CD4-positive, alpha-beta T cell (primary cell): ENCODE measurements at regions not wholly inside any gene's neighbourhood (a gene's known extent, or its start where the extent isn't known, plus 50 kb on each side); places are given as distances from the start of the nearest gene placed in this dataset.

Source experiments
- ATAC-seq: fragments of 200-7000 bp; cut with Tn5 transposase; one replicate; pipeline ENCODE4 v1.10.0; 2022; ENCODE audit warnings: mild to moderate bottlenecking; ENCODE audit not compliant: poor library complexity
- CTCF ChIA-PET: fragments of 350-600 bp; sonication (Branson Sonifier 250); formaldehyde crosslinking; loops from one replicate; lab custom pipeline; 2021; ENCODE audit warnings: antibody characterized with exemption, inconsistent platforms; lab: Charles Lee
- POLR2A ChIA-PET: fragments of 350-600 bp; sonication (Branson Sonifier 250); formaldehyde crosslinking; loops from one replicate; lab custom pipeline; 2021; ENCODE audit warnings: antibody characterized with exemption, inconsistent platforms; lab: Charles Lee
- DNase-seq, 14 experiments: peaks; one replicate each; pipeline ENCODE4 v3.0.0-alpha.2; 2013 to 2020; ENCODE audit warnings: mixed read lengths in 2 of 14
- H3K27ac ChIP-seq, 2 donors: one replicate each; pipeline versions ENCODE4 v1.5.1 to v1.7.0; 2013; ENCODE audit warnings: low read length in 2 of 2, low read depth in 1 of 2, mild to moderate bottlenecking in 1 of 2
- H3K27me3 ChIP-seq, 2 experiments: 1 replicate in 1 of 2; 2 replicates in 1 of 2; pipeline versions ENCODE4 v1.6.1 to v1.7.0; 2013; ENCODE audit warnings: low read length in 2 of 2, control low read depth in 1 of 2, mild to moderate bottlenecking in 1 of 2, moderate library complexity in 1 of 2; ENCODE audit not compliant: insufficient read depth in 2 of 2, control insufficient read depth in 1 of 2
- H3K36me3 ChIP-seq: one replicate; pipeline ENCODE4 v1.6.1; 2013; ENCODE audit warnings: low read length, control low read depth; ENCODE audit not compliant: insufficient read depth
- H3K4me1 ChIP-seq: one replicate; pipeline ENCODE4 v1.6.1; 2013; ENCODE audit warnings: low read length, control low read depth; ENCODE audit not compliant: insufficient read depth
- H3K4me3 ChIP-seq: one replicate; pipeline ENCODE4 v1.5.1; 2013; ENCODE audit warnings: mild to moderate bottlenecking, low read length, moderate library complexity
- H3K9me3 ChIP-seq, 2 experiments: 1 replicate in 1 of 2; 2 replicates in 1 of 2; pipeline versions ENCODE4 v1.6.1 to v1.7.0; 2013; ENCODE audit warnings: low read length in 2 of 2, mild to moderate bottlenecking in 2 of 2, control low read depth in 1 of 2, moderate library complexity in 1 of 2; ENCODE audit not compliant: control insufficient read depth in 1 of 2, insufficient read depth in 1 of 2
- H3K27ac Mint-ChIP-seq: one replicate; pipeline ENCODE4 v1.8.0; 2020; ENCODE audit warnings: mixed read lengths
- H3K27me3 Mint-ChIP-seq: one replicate; pipeline ENCODE4 v1.8.0; 2021; ENCODE audit warnings: mixed read lengths
- H3K36me3 Mint-ChIP-seq: one replicate; pipeline ENCODE4 v1.8.0; 2021; ENCODE audit warnings: low read depth, mixed read lengths
- H3K4me1 Mint-ChIP-seq: one replicate; pipeline ENCODE4 v1.8.0; 2021; ENCODE audit warnings: low read depth, mixed read lengths
- H3K4me3 Mint-ChIP-seq: one replicate; pipeline ENCODE4 v1.8.0; 2020; ENCODE audit warnings: mild to moderate bottlenecking, mixed read lengths
- H3K9me3 Mint-ChIP-seq: one replicate; pipeline ENCODE4 v1.8.0; 2020; ENCODE audit warnings: mixed read lengths
- intact Hi-C, 2 experiments: fragments of 100-400 bp; cut with DNase I in 1 of 2; cut with micrococcal nuclease in 1 of 2; formaldehyde crosslinking; loops; one replicate each; pipeline versions ENCODE4 v1.15.1 to v1.9.0; 2023 to 2025; cut with DNase I, micrococcal nuclease
- TF ChIP-seq, protein P1 (sequence below): fragments of 200-600 bp; IDR thresholded peaks from one replicate; pipeline ENCODE4 v1.8.0; 2022; ENCODE audit warnings: antibody characterized with exemption, mild to moderate bottlenecking

DNA sequence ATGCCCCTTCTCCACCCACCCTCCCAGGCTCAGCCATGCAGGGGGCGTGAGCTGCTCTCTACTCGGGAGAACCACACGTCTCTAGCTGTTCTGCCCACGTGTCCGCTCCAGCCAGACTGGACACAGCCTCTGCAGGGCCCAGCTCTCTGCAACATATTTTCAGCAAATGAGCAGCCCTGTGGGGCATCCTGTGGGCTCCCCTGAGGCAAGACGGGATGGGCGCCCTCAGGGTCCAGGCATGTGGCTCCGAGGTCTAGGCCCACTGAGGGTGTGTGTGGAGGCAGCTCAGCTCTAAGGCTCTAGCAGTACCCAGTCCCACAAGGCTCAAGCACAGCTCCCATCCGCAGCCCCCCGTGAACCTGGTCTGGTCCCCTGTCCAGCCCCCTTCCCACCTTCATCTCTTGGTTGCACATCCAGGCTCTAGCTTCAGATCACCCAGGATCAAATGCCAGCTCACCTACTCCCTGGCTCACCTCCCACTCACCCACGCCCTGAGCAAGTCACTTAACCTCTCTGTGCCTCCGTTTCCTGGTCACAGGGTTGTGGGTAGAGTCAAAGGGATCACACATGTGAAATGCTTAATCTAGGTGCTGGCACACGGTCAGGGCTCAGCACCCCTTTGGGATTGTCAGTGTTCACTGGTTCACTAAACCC is 57.8 kb upstream of the TCF20 start:
- Mint-ChIP-seq H3K4me3 (peak overlapping the region; percentile 48), H3K27ac (peak overlapping the region; percentile 37), H3K36me3 (no peaks in the 10 kb centered on the region), H3K4me1 (peaks cover 75% of the 10 kb centered on the region), H3K27me3 (no peaks in the 10 kb centered on the region), H3K9me3 (no peaks in the 10 kb centered on the region)
- H3K4me3 ChIP-seq = no peak overlapping the region
- no peaks in the 10 kb centered on the region for H3K36me3 ChIP-seq
- DNase-seq = peak in 1 of 14 experiments; percentile 29
- peak; percentile 42 for ATAC-seq
- ChIA-PET CTCF (interaction anchor here (0.9 kb wide), 1 partner anchor 23 kb away, joined by 3 read pairs; no protein-coding TSS in a partner anchor), POLR2A (interaction anchor here (1.0 to 1.2 kb wide), 3 partner anchors 13 to 23 kb away, joined by 3 to 4 read pairs (median 4); no protein-coding TSS in a partner anchor)
- peaks cover 48% of the 10 kb centered on the region for H3K4me1 ChIP-seq
- intact Hi-C loops = no loop called here
- H3K27ac ChIP-seq = no peak overlapping the region
- no peaks in the 10 kb centered on the region for H3K27me3 ChIP-seq
- TF ChIP-seq, protein P1, sequence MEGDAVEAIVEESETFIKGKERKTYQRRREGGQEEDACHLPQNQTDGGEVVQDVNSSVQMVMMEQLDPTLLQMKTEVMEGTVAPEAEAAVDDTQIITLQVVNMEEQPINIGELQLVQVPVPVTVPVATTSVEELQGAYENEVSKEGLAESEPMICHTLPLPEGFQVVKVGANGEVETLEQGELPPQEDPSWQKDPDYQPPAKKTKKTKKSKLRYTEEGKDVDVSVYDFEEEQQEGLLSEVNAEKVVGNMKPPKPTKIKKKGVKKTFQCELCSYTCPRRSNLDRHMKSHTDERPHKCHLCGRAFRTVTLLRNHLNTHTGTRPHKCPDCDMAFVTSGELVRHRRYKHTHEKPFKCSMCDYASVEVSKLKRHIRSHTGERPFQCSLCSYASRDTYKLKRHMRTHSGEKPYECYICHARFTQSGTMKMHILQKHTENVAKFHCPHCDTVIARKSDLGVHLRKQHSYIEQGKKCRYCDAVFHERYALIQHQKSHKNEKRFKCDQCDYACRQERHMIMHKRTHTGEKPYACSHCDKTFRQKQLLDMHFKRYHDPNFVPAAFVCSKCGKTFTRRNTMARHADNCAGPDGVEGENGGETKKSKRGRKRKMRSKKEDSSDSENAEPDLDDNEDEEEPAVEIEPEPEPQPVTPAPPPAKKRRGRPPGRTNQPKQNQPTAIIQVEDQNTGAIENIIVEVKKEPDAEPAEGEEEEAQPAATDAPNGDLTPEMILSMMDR = no peak
- H3K9me3 ChIP-seq = no peaks in the 10 kb centered on the region

DNA sequence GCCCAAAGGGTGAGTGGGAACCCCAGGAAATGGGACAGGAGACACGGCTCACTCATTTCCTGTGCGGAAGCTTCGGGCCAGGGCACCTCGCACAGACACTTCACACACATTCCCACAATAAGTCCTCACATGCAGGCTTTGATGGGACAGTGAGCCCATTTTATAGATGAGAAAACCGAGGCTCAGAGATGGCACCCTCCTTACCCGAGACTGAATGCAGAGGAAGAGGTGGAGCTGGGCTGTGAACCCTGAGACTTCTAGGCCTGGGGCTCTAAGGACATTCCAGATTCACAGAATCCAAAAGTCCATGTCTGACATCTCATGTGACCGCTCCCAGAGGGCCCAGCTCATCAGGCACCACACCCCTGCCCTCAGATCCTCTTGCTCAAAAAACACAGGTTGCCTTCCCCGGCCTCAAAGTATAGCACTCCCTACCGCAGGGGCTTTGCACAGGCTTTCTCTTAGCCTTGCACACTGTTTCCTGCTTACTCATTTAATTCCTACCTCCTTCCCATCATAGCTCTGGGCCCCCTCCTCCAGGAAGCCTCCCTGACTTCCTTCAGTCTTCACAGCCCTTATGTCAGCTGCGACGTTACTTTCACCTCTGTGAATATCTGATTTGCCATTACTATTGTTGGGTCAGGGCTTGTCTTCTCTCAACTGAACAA is 57.1 kb upstream of the TCF20 start:
- Histone ChIP-seq H3K27me3 (no peaks in the 10 kb centered on the region), H3K27ac (no peak overlapping the region), H3K36me3 (no peaks in the 10 kb centered on the region), H3K4me1 (peaks cover 48% of the 10 kb centered on the region), H3K9me3 (no peaks in the 10 kb centered on the region), H3K4me3 (no peak overlapping the region)
- peak in 1 of 14 experiments; percentile 23 for DNase-seq
- Mint-ChIP-seq H3K4me1 (peaks cover 69% of the 10 kb centered on the region), H3K27me3 (no peaks in the 10 kb centered on the region), H3K36me3 (no peaks in the 10 kb centered on the region), H3K4me3 (peak overlapping the region; percentile 3), H3K27ac (peak overlapping the region; percentile 37), H3K9me3 (no peaks in the 10 kb centered on the region)
- ATAC-seq = no peak
- intact Hi-C loops = no loop called here
- POLR2A ChIA-PET = interaction anchor here (0.9 to 1.2 kb wide), 4 partner anchors 13 to 41 kb away, joined by 3 to 4 read pairs (median 4); no protein-coding TSS in a partner anchor
- TF ChIP-seq, protein P1 = no peak
- CTCF ChIA-PET = interaction anchor here (0.9 kb wide), 1 partner anchor 23 kb away, joined by 3 read pairs; no protein-coding TSS in a partner anchor

DNA sequence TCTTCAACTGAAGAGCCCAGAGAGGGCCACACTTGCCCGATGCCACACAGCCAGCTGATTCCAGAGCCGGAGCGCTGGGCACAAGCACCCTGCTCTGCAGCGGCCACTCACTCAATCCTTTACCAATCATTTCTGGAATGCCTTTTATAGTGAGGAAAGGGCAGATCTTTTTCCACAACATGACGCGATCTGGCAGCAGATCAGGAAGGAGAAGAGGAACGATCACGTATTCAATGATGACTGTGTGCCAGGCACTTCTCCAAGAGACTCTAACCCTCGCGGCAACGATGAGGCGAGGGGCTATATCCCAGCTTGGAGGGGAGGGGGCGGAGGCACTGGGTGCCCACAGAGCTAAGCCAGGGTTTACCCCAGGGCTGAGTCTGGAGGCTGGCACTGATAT is 56.3 kb upstream of the TCF20 start:
- no peaks in the 10 kb centered on the region for H3K36me3 ChIP-seq
- Mint-ChIP-seq H3K9me3 (no peaks in the 10 kb centered on the region), H3K4me3 (no peak overlapping the region), H3K27ac (no peak overlapping the region), H3K4me1 (peaks cover 63% of the 10 kb centered on the region), H3K36me3 (no peaks in the 10 kb centered on the region), H3K27me3 (no peaks in the 10 kb centered on the region)
- no peaks in the 10 kb centered on the region for H3K9me3 ChIP-seq
- no peak overlapping the region for H3K27ac ChIP-seq
- H3K4me1 ChIP-seq = peaks cover 48% of the 10 kb centered on the region
- ATAC-seq (no peak), DNase-seq (no peak)
- no peak overlapping the region for H3K4me3 ChIP-seq
- intact Hi-C loops = no loop called here
- TF ChIP-seq, protein P1 = no peak
- H3K27me3 ChIP-seq = no peaks in the 10 kb centered on the region
- POLR2A ChIA-PET = interaction anchor here (0.9 kb wide), 1 partner anchor 42 kb away, joined by 3 read pairs; no protein-coding TSS in a partner anchor
- CTCF ChIA-PET = no interaction called here
